ENCODE measurements at regions not wholly inside any gene's neighbourhood (a gene's known extent, or its start where the extent isn't known, plus 50 kb on each side); places are given as distances from the start of the nearest gene placed in this dataset.

DNA sequence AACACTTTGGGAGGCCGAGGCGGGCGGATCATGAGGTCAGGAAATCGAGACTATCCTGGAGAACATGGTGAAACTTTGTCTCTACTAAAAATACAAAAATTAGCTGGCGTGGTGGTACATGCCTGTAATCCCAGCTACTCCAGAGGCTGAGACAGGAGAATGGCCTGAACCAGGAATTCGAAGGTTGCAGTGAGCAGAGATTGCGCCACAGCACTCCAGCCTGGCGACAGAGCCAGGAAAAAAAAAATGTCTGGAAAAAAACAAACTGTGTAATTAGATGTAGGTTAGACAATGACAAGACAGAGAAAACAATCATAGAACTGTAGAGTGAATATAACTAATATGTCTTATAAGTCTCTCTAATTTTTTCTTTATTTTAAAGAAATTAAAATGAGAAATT, 1002.5 kb upstream of the LCORL start:
- Histone ChIP-seq H3K4me1 (ENCODE audit: insufficient read depth, low read length) (no peaks in the 10 kb centered on the region; the same call in 1 of the 2 replicates), H3K79me1 (ENCODE audit: insufficient read depth, low read depth, low read length, poor library complexity, severe bottlenecking) (no peaks in the 10 kb centered on the region), H3K23me2 (ENCODE audit: insufficient read length, low read depth, low read length, poor library complexity, severe bottlenecking) (no peaks in the 10 kb centered on the region), H2BK15ac (ENCODE audit: low read depth, low read length) (no peak overlapping the region), H3K9ac (ENCODE audit: extremely low read depth, insufficient read length, low read length) (no peak overlapping the region), H4K91ac (ENCODE audit: insufficient read length, low read depth, low read length) (no peak overlapping the region), H3T11ph (ENCODE audit: low read length) (no peak overlapping the region), H2AFZ (ENCODE audit: low read length) (no peak overlapping the region), H3K27ac (ENCODE audit: insufficient read length, low read depth, low read length) (no peak overlapping the region), H3K56ac (ENCODE audit: insufficient read length, low read depth, low read length) (no peak overlapping the region), H3K4me2 (ENCODE audit: insufficient read depth, insufficient read length, low read length) (no peak overlapping the region), H3K14ac (ENCODE audit: insufficient read depth, low read length) (no peak overlapping the region), H2BK120ac (ENCODE audit: low read depth, low read length, poor library complexity, severe bottlenecking) (no peak overlapping the region), H2BK12ac (ENCODE audit: insufficient read length, low read depth, low read length) (no peak overlapping the region), H2BK20ac (ENCODE audit: low read depth, low read length, poor library complexity, severe bottlenecking) (no peak overlapping the region), H4K20me1 (ENCODE audit: control insufficient read depth, insufficient read depth, insufficient read length) (no peaks in the 10 kb centered on the region), H4K8ac (replicated peaks; ENCODE audit: insufficient read length, low read depth, low read length) (no peak overlapping the region), H3K79me2 (ENCODE audit: insufficient read depth, low read length) (no peaks in the 10 kb centered on the region), H3K27me3 (ENCODE audit: insufficient read depth, low read length) (no peaks in the 10 kb centered on the region), H2AK5ac (ENCODE audit: insufficient read length, low read length) (no peak overlapping the region), H3K4ac (ENCODE audit: low read depth, low read length) (no peak overlapping the region), H2BK5ac (ENCODE audit: insufficient read length, low read length) (no peak overlapping the region), H3K18ac (ENCODE audit: insufficient read length, low read depth, low read length) (no peak overlapping the region), H3K9me3 (ENCODE audit: control insufficient read depth, low read depth, low read length) (no peaks in the 10 kb centered on the region), H4K5ac (ENCODE audit: insufficient read length, low read depth, low read length) (no peak overlapping the region), H3K23ac (ENCODE audit: insufficient read length, low read depth, low read length) (no peak overlapping the region)
- no CpG with 5 or more reads among the region's 8 CpGs for WGBS (ENCODE audit: extremely low coverage, insufficient read length, low lambda C conversion rate)
- H3K27ac Mint-ChIP-seq: no peak overlapping the region
- no peaks in the 10 kb centered on the region for H3K36me3 Mint-ChIP-seq (ENCODE audit: insufficient read depth in 1 of 3, low read depth in 3 of 3)
- H3K4me3 Mint-ChIP-seq: no peak overlapping the region
- no peak for DNase-seq
- H3K4me1 Mint-ChIP-seq: peaks cover 0 to 3% of the 10 kb centered on the region in 2 experiments; a peak in 1 of 4 replicates
- TF ChIP-seq, protein P1, sequence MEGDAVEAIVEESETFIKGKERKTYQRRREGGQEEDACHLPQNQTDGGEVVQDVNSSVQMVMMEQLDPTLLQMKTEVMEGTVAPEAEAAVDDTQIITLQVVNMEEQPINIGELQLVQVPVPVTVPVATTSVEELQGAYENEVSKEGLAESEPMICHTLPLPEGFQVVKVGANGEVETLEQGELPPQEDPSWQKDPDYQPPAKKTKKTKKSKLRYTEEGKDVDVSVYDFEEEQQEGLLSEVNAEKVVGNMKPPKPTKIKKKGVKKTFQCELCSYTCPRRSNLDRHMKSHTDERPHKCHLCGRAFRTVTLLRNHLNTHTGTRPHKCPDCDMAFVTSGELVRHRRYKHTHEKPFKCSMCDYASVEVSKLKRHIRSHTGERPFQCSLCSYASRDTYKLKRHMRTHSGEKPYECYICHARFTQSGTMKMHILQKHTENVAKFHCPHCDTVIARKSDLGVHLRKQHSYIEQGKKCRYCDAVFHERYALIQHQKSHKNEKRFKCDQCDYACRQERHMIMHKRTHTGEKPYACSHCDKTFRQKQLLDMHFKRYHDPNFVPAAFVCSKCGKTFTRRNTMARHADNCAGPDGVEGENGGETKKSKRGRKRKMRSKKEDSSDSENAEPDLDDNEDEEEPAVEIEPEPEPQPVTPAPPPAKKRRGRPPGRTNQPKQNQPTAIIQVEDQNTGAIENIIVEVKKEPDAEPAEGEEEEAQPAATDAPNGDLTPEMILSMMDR (conservative IDR thresholded peaks at IDR 0.05): no peak
- no peaks in the 10 kb centered on the region for H3K27me3 Mint-ChIP-seq (ENCODE audit: low read depth)
- H3K9me3 Mint-ChIP-seq: peaks cover 0 to 2% of the 10 kb centered on the region in 2 experiments; a peak in 1 of 5 replicates
